H9 (cell line): ENCODE measurements at regions not wholly inside any gene's neighbourhood (a gene's known extent, or its start where the extent isn't known, plus 50 kb on each side); places are given as distances from the start of the nearest gene placed in this dataset.

ENCODE experiments used
- DNase-seq: peaks from one replicate; pipeline ENCODE4 v3.0.0-alpha.2; 2017
- H2AFZ ChIP-seq: one replicate; pipeline ENCODE4 v1.6.1; 2013; ENCODE audit warnings: mild to moderate bottlenecking, low read length, control low read depth, moderate library complexity
- H2AK5ac ChIP-seq: 2 replicates; pipeline ENCODE4 v1.6.1; 2013; ENCODE audit warnings: low read length, control low read depth, mixed read lengths; ENCODE audit not compliant: insufficient read length
- H2BK120ac ChIP-seq: one replicate; pipeline ENCODE4 v1.6.1; 2013; ENCODE audit warnings: low read depth, mild to moderate bottlenecking, low read length, control low read depth, inconsistent platforms; ENCODE audit not compliant: poor library complexity, severe bottlenecking
- H2BK12ac ChIP-seq: 2 replicates; pipeline ENCODE4 v1.6.1; 2013; ENCODE audit warnings: low read length, control low read depth, mixed read lengths, low read depth; ENCODE audit not compliant: insufficient read length
- H2BK15ac ChIP-seq: 2 replicates; pipeline ENCODE4 v1.6.1; 2013; ENCODE audit warnings: low read depth, low read length, control low read depth
- H2BK20ac ChIP-seq: one replicate; pipeline ENCODE4 v1.6.1; 2013; ENCODE audit warnings: low read depth, mild to moderate bottlenecking, low read length, control low read depth, inconsistent platforms; ENCODE audit not compliant: poor library complexity, severe bottlenecking
- H2BK5ac ChIP-seq: 2 replicates; pipeline ENCODE4 v1.6.1; 2013; ENCODE audit warnings: low read length, control low read depth, mixed read lengths; ENCODE audit not compliant: insufficient read length
- H3K14ac ChIP-seq: 2 replicates; pipeline ENCODE4 v1.6.1; 2013; ENCODE audit warnings: low read length, control low read depth; ENCODE audit not compliant: insufficient read depth
- H3K18ac ChIP-seq: 2 replicates; pipeline ENCODE4 v1.6.1; 2013; ENCODE audit warnings: low read depth, mild to moderate bottlenecking, mixed read lengths, low read length, control low read depth; ENCODE audit not compliant: insufficient read length
- H3K23ac ChIP-seq: 2 replicates; pipeline ENCODE4 v1.6.1; 2013; ENCODE audit warnings: low read length, control low read depth, mixed read lengths, low read depth; ENCODE audit not compliant: insufficient read length
- H3K23me2 ChIP-seq: 2 replicates; pipeline ENCODE4 v1.6.1; 2013; ENCODE audit warnings: low read depth, mild to moderate bottlenecking, mixed read lengths, low read length, control low read depth; ENCODE audit not compliant: insufficient read length, poor library complexity, severe bottlenecking
- H3K27ac ChIP-seq: 2 replicates; pipeline ENCODE4 v1.5.1; 2013; ENCODE audit warnings: low read length, control low read depth, mixed read lengths, low read depth; ENCODE audit not compliant: insufficient read length
- H3K27me3 ChIP-seq: 2 replicates; pipeline ENCODE4 v1.6.1; 2013; ENCODE audit warnings: low read length, control low read depth, inconsistent platforms; ENCODE audit not compliant: insufficient read depth
- H3K4ac ChIP-seq: 2 replicates; pipeline ENCODE4 v1.6.1; 2013; ENCODE audit warnings: low read depth, mild to moderate bottlenecking, control low read depth, inconsistent platforms, low read length, moderate library complexity
- H3K4me1 ChIP-seq: 2 replicates; pipeline ENCODE4 v1.6.1; 2013; ENCODE audit warnings: low read length, control low read depth, inconsistent platforms; ENCODE audit not compliant: insufficient read depth
- H3K4me2 ChIP-seq: 2 replicates; pipeline ENCODE4 v1.6.1; 2013; ENCODE audit warnings: low read length, control low read depth, mixed read lengths; ENCODE audit not compliant: insufficient read length, insufficient read depth
- H3K56ac ChIP-seq: 2 replicates; pipeline ENCODE4 v1.6.1; 2013; ENCODE audit warnings: low read depth, mild to moderate bottlenecking, mixed read lengths, low read length, control low read depth; ENCODE audit not compliant: insufficient read length
- H3K79me1 ChIP-seq: 2 replicates; pipeline ENCODE4 v1.6.1; 2013; ENCODE audit warnings: low read depth, mild to moderate bottlenecking, moderate library complexity, low read length, control low read depth, inconsistent platforms; ENCODE audit not compliant: insufficient read depth, poor library complexity, severe bottlenecking
- H3K79me2 ChIP-seq: 2 replicates; pipeline ENCODE4 v1.6.1; 2013; ENCODE audit warnings: low read length, control low read depth, inconsistent platforms; ENCODE audit not compliant: insufficient read depth
- H3K9ac ChIP-seq: 2 replicates; pipeline ENCODE4 v1.6.1; 2013; ENCODE audit warnings: low read length, control low read depth, mixed read lengths; ENCODE audit not compliant: insufficient read length; ENCODE audit errors: extremely low read depth
- H3K9me3 ChIP-seq: one replicate; pipeline ENCODE4 v1.6.1; 2013; ENCODE audit warnings: low read depth, low read length, inconsistent platforms; ENCODE audit not compliant: control insufficient read depth
- H3T11ph ChIP-seq: one replicate; pipeline ENCODE4 v1.6.1; 2013; ENCODE audit warnings: mild to moderate bottlenecking, low read length, control low read depth, inconsistent platforms
- H4K20me1 ChIP-seq: one replicate; pipeline ENCODE4 v1.6.1; 2013; ENCODE audit not compliant: control insufficient read depth, insufficient read length, insufficient read depth
- H4K5ac ChIP-seq: 2 replicates; pipeline ENCODE4 v1.6.1; 2013; ENCODE audit warnings: low read depth, mild to moderate bottlenecking, mixed read lengths, low read length, control low read depth; ENCODE audit not compliant: insufficient read length
- H4K8ac ChIP-seq: replicated peaks from 2 replicates; pipeline ENCODE4 v1.6.1; 2013; ENCODE audit warnings: low read length, control low read depth, mixed read lengths, low read depth; ENCODE audit not compliant: insufficient read length
- H4K91ac ChIP-seq: 2 replicates; pipeline ENCODE4 v1.6.1; 2013; ENCODE audit warnings: low read depth, mild to moderate bottlenecking, moderate library complexity, mixed read lengths, low read length, control low read depth; ENCODE audit not compliant: insufficient read length
- H3K27ac Mint-ChIP-seq, 3 experiments: 2 replicates in 2 of 3; 3 replicates in 1 of 3; pipeline ENCODE4 v1.8.0; 2020 to 2021; ENCODE audit warnings: mixed read lengths in 3 of 3, mild to moderate bottlenecking in 1 of 3, moderate library complexity in 1 of 3
- H3K27me3 Mint-ChIP-seq: 2 replicates; pipeline ENCODE4 v1.8.0; 2021; ENCODE audit warnings: low read depth, mild to moderate bottlenecking, moderate library complexity, mixed read lengths
- H3K36me3 Mint-ChIP-seq, 3 experiments: 2 replicates in 2 of 3; 3 replicates in 1 of 3; pipeline ENCODE4 v1.8.0; 2020 to 2021; ENCODE audit warnings: low read depth in 3 of 3, mixed read lengths in 3 of 3; ENCODE audit not compliant: insufficient read depth in 1 of 3
- H3K4me1 Mint-ChIP-seq, 2 experiments: 2 replicates each; pipeline ENCODE4 v1.8.0; 2020; ENCODE audit warnings: mixed read lengths in 2 of 2
- H3K4me3 Mint-ChIP-seq, 2 experiments: 2 replicates in 1 of 2; 3 replicates in 1 of 2; pipeline ENCODE4 v1.8.0; 2020 to 2021; ENCODE audit warnings: mild to moderate bottlenecking in 2 of 2, mixed read lengths in 2 of 2, moderate library complexity in 1 of 2
- H3K9me3 Mint-ChIP-seq, 2 experiments: 2 replicates in 1 of 2; 3 replicates in 1 of 2; pipeline ENCODE4 v1.8.0; 2020; ENCODE audit warnings: mild to moderate bottlenecking in 2 of 2, mixed read lengths in 2 of 2, moderate library complexity in 1 of 2
- WGBS: extraction: QIAGEN DNeasy Blood & Tissue Kit; methylation state at CpG from one replicate; pipeline ENCODE4 v1.1.7; 2013; ENCODE audit warnings: missing lambda C conversion rate, low lambda C conversion rate, mixed read lengths; ENCODE audit not compliant: insufficient read length; ENCODE audit errors: extremely low coverage; 5-methylcytosine and 5-hydroxymethylcytosine counted together
- TF ChIP-seq, protein P1 (sequence below): fragments of 200-600 bp; sonication (generic); conservative IDR thresholded peaks from 3 replicates; pipeline ENCODE4 v1.8.0; 2021; ENCODE audit warnings: antibody characterized with exemption, mild to moderate bottlenecking

DNA sequence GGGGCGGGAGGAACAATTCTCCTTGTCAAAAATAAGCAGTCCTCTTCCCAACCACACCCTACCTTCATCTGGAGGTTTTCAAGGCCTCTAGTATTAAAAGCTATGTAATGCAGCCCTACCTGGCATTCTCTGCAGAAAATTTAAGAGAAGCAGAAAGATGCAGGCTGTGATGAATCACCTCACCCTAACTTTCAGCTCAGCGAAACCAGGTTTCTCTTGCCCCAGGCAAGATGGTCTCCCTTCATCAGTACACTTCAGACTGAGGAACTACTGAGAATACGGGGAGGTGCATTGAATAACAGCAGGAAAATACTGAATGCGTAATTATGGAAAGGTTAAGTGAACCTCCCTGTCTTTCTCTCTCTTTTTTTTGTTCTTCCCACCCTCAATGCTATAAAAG is 437.6 kb upstream of the KLF12 start:
- H3K18ac ChIP-seq, result no peak overlapping the region
- no peaks in the 10 kb centered on the region for H3K27me3 ChIP-seq
- H4K8ac ChIP-seq, result no peak overlapping the region
- no peak overlapping the region for H2BK20ac ChIP-seq
- no peaks in the 10 kb centered on the region for H3K36me3 Mint-ChIP-seq
- H3K79me2 ChIP-seq, result no peaks in the 10 kb centered on the region
- H3K9me3 Mint-ChIP-seq, result no peaks in the 10 kb centered on the region
- H3T11ph ChIP-seq, result no peak overlapping the region
- TF ChIP-seq, protein P1, sequence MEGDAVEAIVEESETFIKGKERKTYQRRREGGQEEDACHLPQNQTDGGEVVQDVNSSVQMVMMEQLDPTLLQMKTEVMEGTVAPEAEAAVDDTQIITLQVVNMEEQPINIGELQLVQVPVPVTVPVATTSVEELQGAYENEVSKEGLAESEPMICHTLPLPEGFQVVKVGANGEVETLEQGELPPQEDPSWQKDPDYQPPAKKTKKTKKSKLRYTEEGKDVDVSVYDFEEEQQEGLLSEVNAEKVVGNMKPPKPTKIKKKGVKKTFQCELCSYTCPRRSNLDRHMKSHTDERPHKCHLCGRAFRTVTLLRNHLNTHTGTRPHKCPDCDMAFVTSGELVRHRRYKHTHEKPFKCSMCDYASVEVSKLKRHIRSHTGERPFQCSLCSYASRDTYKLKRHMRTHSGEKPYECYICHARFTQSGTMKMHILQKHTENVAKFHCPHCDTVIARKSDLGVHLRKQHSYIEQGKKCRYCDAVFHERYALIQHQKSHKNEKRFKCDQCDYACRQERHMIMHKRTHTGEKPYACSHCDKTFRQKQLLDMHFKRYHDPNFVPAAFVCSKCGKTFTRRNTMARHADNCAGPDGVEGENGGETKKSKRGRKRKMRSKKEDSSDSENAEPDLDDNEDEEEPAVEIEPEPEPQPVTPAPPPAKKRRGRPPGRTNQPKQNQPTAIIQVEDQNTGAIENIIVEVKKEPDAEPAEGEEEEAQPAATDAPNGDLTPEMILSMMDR, result no peak
- H3K4ac ChIP-seq, result no peak overlapping the region
- no peaks in the 10 kb centered on the region for H3K79me1 ChIP-seq
- H3K27ac Mint-ChIP-seq, result no peak overlapping the region
- no peaks in the 10 kb centered on the region for H4K20me1 ChIP-seq
- H3K4me1 ChIP-seq, result no peaks in the 10 kb centered on the region
- H2AK5ac ChIP-seq, result no peak overlapping the region
- no peak overlapping the region for H3K14ac ChIP-seq
- H3K4me2 ChIP-seq, result no peak overlapping the region
- DNase-seq, result no peak
- H3K27ac ChIP-seq, result no peak overlapping the region
- H3K27me3 Mint-ChIP-seq, result peaks cover 24% of the 10 kb centered on the region
- no CpG with 5 or more reads among the region's 4 CpGs for WGBS
- H4K91ac ChIP-seq, result no peak overlapping the region
- peaks cover 20 to 21% of the 10 kb centered on the region in 2 experiments for H3K4me1 Mint-ChIP-seq
- no peak overlapping the region for H2AFZ ChIP-seq
- no peak overlapping the region for H2BK5ac ChIP-seq
- no peaks in the 10 kb centered on the region for H3K9me3 ChIP-seq
- H3K4me3 Mint-ChIP-seq, result no peak overlapping the region
- no peak overlapping the region for H3K56ac ChIP-seq
- no peak overlapping the region for H2BK120ac ChIP-seq
- no peak overlapping the region for H4K5ac ChIP-seq
- no peak overlapping the region for H3K23ac ChIP-seq
- H2BK15ac ChIP-seq, result no peak overlapping the region
- peaks cover 6% of the 10 kb centered on the region for H3K23me2 ChIP-seq
- H2BK12ac ChIP-seq, result no peak overlapping the region
- H3K9ac ChIP-seq, result no peak overlapping the region
